ENCODE measurements at regions not wholly inside any gene's neighbourhood (a gene's known extent, or its start where the extent isn't known, plus 50 kb on each side); places are given as distances from the start of the nearest gene placed in this dataset.

GRCh38 chr6:125688138-125688537 lies 61.3 kb upstream of the HEY2 start:
- Mint-ChIP-seq H3K9me3 (peaks cover 17% of the 10 kb centered on the region), H3K4me3 (no peak overlapping the region), H3K27ac (no peak overlapping the region), H3K4me1 (ENCODE audit: low read depth) (no peaks in the 10 kb centered on the region), H3K36me3 (ENCODE audit: low read depth) (peaks cover 2% of the 10 kb centered on the region), H3K27me3 (ENCODE audit: low read depth) (peaks cover 43% of the 10 kb centered on the region)
- CTCF ChIA-PET: no interaction called here
- intact Hi-C loops (cut with micrococcal nuclease): no loop called here
- no peak for DNase-seq

- no peak for DNase-seq
- Mint-ChIP-seq H3K9me3 (peaks cover 15% of the 10 kb centered on the region), H3K27ac (no peak overlapping the region), H3K4me1 (ENCODE audit: low read depth) (no peaks in the 10 kb centered on the region), H3K4me3 (no peak overlapping the region), H3K27me3 (ENCODE audit: low read depth) (peaks cover 44% of the 10 kb centered on the region), H3K36me3 (ENCODE audit: low read depth) (peaks cover 2% of the 10 kb centered on the region)
- intact Hi-C loops (cut with micrococcal nuclease): no loop called here
- CTCF ChIA-PET: no interaction called here
These were observed 56.0 kb upstream of the HEY2 start for GRCh38 chr6:125693480-125693879.

- H3K4me1 Mint-ChIP-seq (ENCODE audit: low read depth): no peaks in the 10 kb centered on the region
- H3K4me3 Mint-ChIP-seq: no peak overlapping the region
- CTCF ChIA-PET: interaction anchor here (1.1 kb wide), 1 partner anchor 69 kb away, joined by 3 read pairs; no protein-coding TSS in a partner anchor
- peaks cover 12% of the 10 kb centered on the region for H3K27me3 Mint-ChIP-seq (ENCODE audit: low read depth)
- intact Hi-C loops (cut with micrococcal nuclease): no loop called here
- H3K9me3 Mint-ChIP-seq: no peaks in the 10 kb centered on the region
- no peaks in the 10 kb centered on the region for H3K36me3 Mint-ChIP-seq (ENCODE audit: low read depth)
- no peak for DNase-seq
- H3K27ac Mint-ChIP-seq: no peak overlapping the region
These were observed 49.8 kb upstream of the HEY2 start for GRCh38 chr6:125699591-125699990.
